Neural progenitor cell (in vitro differentiated cells): ENCODE measurements at regions not wholly inside any gene's neighbourhood (a gene's known extent, or its start where the extent isn't known, plus 50 kb on each side); places are given as distances from the start of the nearest gene placed in this dataset.
A peak's percentile ranks its signal among the peaks of the same experiment; 100 is the strongest.

ENCODE experiments used
- EZH2 ChIP-seq: fragments of 200-600 bp; sonication (generic); IDR thresholded peaks from 2 replicates; pipeline ENCODE4 v1.6.1; 2017; ENCODE audit warnings: antibody characterized with exemption, mild to moderate bottlenecking, moderate library complexity
- EZH2phosphoT487 ChIP-seq: fragments of 200-600 bp; sonication (generic); IDR thresholded peaks from 2 replicates; pipeline ENCODE4 v1.6.1; 2017; ENCODE audit warnings: antibody characterized with exemption
- TF ChIP-seq, protein P1 (sequence below): fragments of 200-600 bp; sonication (generic); IDR thresholded peaks from 2 replicates; pipeline ENCODE4 v1.5.1; 2017; ENCODE audit warnings: antibody characterized with exemption, mild to moderate bottlenecking

GRCh38 chr18:21191596-21192307 lies 50.3 kb upstream of the GREB1L start:
- TF ChIP-seq, protein P1, sequence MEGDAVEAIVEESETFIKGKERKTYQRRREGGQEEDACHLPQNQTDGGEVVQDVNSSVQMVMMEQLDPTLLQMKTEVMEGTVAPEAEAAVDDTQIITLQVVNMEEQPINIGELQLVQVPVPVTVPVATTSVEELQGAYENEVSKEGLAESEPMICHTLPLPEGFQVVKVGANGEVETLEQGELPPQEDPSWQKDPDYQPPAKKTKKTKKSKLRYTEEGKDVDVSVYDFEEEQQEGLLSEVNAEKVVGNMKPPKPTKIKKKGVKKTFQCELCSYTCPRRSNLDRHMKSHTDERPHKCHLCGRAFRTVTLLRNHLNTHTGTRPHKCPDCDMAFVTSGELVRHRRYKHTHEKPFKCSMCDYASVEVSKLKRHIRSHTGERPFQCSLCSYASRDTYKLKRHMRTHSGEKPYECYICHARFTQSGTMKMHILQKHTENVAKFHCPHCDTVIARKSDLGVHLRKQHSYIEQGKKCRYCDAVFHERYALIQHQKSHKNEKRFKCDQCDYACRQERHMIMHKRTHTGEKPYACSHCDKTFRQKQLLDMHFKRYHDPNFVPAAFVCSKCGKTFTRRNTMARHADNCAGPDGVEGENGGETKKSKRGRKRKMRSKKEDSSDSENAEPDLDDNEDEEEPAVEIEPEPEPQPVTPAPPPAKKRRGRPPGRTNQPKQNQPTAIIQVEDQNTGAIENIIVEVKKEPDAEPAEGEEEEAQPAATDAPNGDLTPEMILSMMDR, result peak; percentile 70
- TF ChIP-seq EZH2, result no peak
- no peak for TF ChIP-seq EZH2phosphoT487
